IPS DF 4.7 (cell line): ENCODE measurements at regions not wholly inside any gene's neighbourhood (a gene's known extent, or its start where the extent isn't known, plus 50 kb on each side); places are given as distances from the start of the nearest gene placed in this dataset.
"Not testable (repeated sequence)": the region's sequence is repeated elsewhere in the genome, so short reads cannot be mapped to it uniquely, and the experiment has no call there.

ENCODE experiments used
- DNase-seq: peaks from one replicate; pipeline ENCODE4 v3.0.0-alpha.2; 2013; ENCODE audit warnings: low spot score; ENCODE audit errors: extremely low read depth

DNA sequence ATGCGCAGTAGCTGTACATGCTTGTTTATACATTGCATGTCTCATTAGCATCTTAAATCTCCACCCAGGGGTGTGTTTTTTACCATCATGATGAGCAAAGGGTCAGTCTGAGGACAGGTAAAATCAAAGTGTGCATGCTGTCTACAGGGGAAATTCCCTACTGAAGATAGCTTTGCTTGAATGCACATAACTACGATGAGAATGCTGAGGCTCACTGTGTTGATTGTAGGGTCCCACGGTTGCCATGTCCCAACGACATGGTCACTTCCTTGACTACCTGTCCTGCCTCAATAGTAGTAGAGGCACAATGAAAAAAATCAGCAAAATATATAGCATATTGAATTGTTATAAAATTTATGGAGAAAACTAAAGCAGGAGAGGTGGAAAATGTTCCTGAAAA is 95.6 kb upstream of the TUSC1 start:
- DNase-seq: no peak

DNA sequence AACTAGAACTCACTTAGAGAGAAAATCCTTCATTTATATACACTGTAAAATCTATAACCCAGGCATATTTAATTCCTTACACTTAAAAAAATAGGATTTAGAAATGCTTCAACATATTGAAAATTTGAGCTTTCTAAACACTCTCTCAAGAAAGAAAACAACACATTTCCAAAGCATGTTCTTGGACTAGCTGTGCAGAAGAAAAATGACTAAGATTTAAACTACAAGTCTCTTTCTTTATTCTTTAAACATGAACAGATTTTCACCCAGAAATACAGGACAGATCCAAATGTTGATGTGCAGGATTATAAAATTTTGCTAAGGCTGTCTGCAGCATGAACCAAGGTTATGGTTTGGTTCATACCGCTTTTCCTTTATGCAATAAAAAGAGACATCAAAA is 77.7 kb upstream of the TUSC1 start:
- no peak for DNase-seq

DNA sequence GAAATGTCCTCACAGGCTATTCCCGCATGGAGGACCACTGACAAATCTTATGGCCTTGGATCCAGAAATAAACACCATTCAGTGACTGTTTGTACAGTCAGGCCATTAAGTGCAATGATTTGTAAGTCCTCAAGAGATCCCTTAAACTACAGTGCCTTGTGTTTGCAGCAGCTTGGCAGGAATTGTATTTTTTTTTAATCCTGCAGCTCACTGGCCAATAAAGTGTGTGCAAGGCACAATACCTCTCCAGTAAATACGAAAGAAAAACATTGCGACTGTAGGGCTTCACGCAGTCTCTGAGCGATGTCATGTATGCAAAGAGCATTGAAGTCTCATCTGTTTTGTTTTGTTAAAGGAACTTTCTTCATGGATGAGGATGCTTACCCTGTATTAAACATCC is 74.2 kb upstream of the TUSC1 start:
- no peak for DNase-seq

DNA sequence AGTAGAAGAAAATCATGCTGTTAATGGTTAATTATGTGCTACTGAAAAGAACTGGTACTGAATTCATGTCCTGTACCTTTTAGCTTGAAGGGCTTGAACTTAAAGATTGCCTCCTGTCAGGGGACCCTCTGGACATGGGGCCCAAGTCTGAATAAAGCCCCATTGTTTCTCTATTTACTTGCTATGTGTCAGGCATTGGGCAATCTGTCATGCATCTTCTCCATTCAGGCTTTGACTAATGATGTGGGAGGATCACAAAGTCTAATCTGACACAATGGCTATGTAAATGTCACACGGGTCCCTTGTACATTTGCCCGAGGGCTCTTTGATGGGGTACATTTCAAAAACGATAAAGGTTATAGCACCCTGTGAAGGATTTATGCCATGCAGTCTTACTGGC is 64.0 kb upstream of the TUSC1 start:
- DNase-seq: no peak

DNA sequence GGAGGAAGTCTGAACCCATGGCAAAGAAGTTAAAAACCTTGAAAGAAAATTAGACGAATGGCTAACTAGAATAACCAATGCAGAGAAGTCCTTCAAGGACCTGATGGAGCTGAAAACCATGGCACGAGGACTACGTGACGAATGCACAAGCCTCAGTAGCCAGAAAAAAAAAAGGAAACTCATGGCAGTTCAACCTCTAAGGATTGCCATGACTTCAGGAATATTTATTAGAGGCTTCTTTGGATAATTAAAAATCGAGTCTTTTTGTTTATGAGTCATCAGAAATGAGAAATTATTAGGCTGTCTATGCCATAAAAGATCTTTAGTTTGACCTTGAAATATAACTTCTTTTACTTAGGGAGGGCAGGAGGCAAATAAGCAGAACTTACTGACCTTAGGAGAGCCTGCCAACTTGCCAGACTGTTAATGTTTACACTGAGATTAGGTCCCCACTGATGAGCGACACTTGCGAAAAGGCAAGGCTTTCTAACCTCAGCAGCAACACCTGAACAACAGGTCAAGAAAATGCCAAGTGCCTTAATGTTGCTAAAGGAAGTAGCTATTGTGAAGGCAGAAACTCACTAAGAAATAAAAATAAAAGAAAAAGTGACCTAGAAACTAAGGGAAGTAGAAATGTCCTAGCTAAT is 55.2 kb upstream of the TUSC1 start:
- no peak for DNase-seq

DNA sequence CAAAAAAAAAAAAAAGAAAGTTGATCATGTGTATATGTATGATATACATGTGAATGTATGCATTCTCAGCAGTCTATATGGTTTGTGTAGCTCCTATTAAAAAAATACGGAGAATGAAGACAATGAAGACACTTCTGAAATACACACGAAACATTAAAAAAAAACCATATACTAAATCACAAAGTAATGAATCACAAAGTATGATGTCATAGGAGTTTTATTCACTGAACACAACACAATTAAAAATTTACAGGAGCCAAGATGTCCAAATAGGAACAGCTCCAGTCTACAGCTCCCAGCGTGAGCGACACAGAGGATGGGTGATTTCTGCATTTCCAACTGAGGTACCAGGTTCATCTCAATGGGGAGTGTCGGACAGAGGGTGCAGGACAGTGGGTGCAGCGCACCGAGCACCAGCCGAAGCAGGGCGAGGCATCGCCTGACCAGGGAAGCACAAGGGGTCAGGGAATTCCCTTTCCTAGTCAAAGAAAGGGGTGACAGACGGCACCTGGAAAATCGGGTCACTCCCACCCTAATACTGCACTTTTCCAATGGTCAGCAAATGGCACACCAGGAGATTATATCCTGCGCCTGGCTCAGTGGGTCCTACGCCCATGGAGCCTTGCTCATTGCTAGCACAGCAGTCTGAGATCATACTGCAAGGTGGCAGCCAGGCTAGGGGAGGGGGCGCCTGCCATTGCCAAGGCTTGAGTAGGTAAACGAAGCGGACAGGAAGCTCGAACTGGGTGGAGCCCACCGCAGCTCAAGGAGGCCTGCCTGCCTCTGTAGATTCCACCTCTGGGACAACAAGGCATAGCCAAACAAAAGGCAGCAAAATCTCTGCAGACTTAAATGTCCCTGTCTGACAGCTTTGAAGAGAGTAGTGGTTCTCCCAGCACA is 53.9 kb upstream of the TUSC1 start:
- not testable (repeated sequence) for DNase-seq
